Tibial artery (tissue), 4 donors: ENCODE measurements at regions not wholly inside any gene's neighbourhood (a gene's known extent, or its start where the extent isn't known, plus 50 kb on each side); places are given as distances from the start of the nearest gene placed in this dataset.

Experiments used
- DNase-seq, 2 donors: peaks; one replicate each; pipeline ENCODE4 v3.0.0-alpha.2; 2019
- H3K27ac ChIP-seq, 2 donors: fragments of 200-600 bp; sonication (generic) in 1 of 2; 1 replicate in 1 of 2; 2 replicates in 1 of 2; pipeline ENCODE4 v1.5.1; 2018 to 2019; ENCODE audit warnings: mild to moderate bottlenecking in 1 of 2
- H3K27me3 ChIP-seq, 2 donors: fragments of 200-600 bp; sonication (generic) in 1 of 2; one replicate each; pipeline versions ENCODE4 v1.5.1 to v1.6.0; 2016 to 2019
- H3K36me3 ChIP-seq, 3 donors: fragments of 200-600 bp; sonication (generic) in 2 of 3; one replicate each; pipeline ENCODE4 v1.5.1; 2016 to 2019; ENCODE audit warnings: mild to moderate bottlenecking in 2 of 3
- H3K4me1 ChIP-seq, 4 donors: fragments of 200-600 bp; sonication (generic) in 2 of 4; 1 replicate in 3 of 4; 2 replicates in 1 of 4; pipeline ENCODE4 v1.5.1; 2016 to 2019
- H3K4me3 ChIP-seq, 2 donors: fragments of 200-600 bp; sonication (generic) in 1 of 2; 1 replicate in 1 of 2; 2 replicates in 1 of 2; pipeline ENCODE4 v1.5.1; 2018 to 2019; ENCODE audit warnings: mild to moderate bottlenecking in 2 of 2
- H3K9me3 ChIP-seq, 3 donors: fragments of 200-600 bp; sonication (generic) in 1 of 3; one replicate each; pipeline ENCODE4 v1.5.1; 2016 to 2019
- CTCF ChIP-seq, 2 experiments: fragments of 200-600 bp in 1 of 2; fragments of 450-650 bp in 1 of 2; IDR thresholded peaks; one replicate each; pipeline ENCODE4 v1.5.1; 2017 to 2019; ENCODE audit warnings: antibody characterized with exemption in 2 of 2, mild to moderate bottlenecking in 1 of 2, moderate library complexity in 1 of 2
- intact Hi-C: fragments of 100-400 bp; cut with DNase I; formaldehyde crosslinking; loops from one replicate; pipeline ENCODE4 v1.15.0; 2023; ENCODE audit warnings: low total_unique reads

GRCh38 chr20:58142843-58143185 lies 85.6 kb downstream of the ANKRD60 start:
- TF ChIP-seq CTCF (IDR thresholded peaks at IDR 0.05) = no peak
- peak overlapping the region; percentile 94 to 95 for H3K27ac ChIP-seq

GRCh38 chr20:58141971-58142842 lies 86.2 kb downstream of the ANKRD60 start:
- peaks cover 3 to 34% (median 22%) of the 10 kb centered on the region in 4 donors for H3K4me1 ChIP-seq
- H3K36me3 ChIP-seq = no peaks in the 10 kb centered on the region
- H3K27ac ChIP-seq = peak overlapping the region; percentile 4 to 94
- H3K4me3 ChIP-seq = no peak overlapping the region
- H3K27me3 ChIP-seq = no peaks in the 10 kb centered on the region
- DNase-seq = peak in 1 of 2 donors; percentile 56
- peaks cover 0 to under 1% (median 0%) of the 10 kb centered on the region in 3 donors for H3K9me3 ChIP-seq
- intact Hi-C loops = loop anchor here (10.0 kb wide), 1 partner anchor 557 kb away; no protein-coding TSS in a partner anchor
- TF ChIP-seq CTCF (IDR thresholded peaks at IDR 0.05) = no peak

More at GRCh38 chr20:58142843-58143185, 85.6 kb downstream of the ANKRD60 start:
- Histone ChIP-seq H3K9me3 (peaks cover 0 to 4% (median 0%) of the 10 kb centered on the region in 3 donors), H3K4me3 (no peak overlapping the region), H3K27me3 (no peaks in the 10 kb centered on the region), H3K36me3 (no peaks in the 10 kb centered on the region), H3K4me1 (peaks cover 5 to 40% (median 28%) of the 10 kb centered on the region in 4 donors)
- DNase-seq = peak in 1 of 2 donors; percentile 65
- intact Hi-C loops = loop anchor here (10.0 kb wide), 1 partner anchor 558 kb away; no protein-coding TSS in a partner anchor

- no peak for TF ChIP-seq CTCF (IDR thresholded peaks at IDR 0.05)
- H3K27ac ChIP-seq = peak overlapping the region in 1 of 2 donors; percentile 8
- H3K36me3 ChIP-seq = no peaks in the 10 kb centered on the region
- peaks cover 0 to 27% (median 15%) of the 10 kb centered on the region in 4 donors for H3K4me1 ChIP-seq
- intact Hi-C loops = loop anchor here (10.0 kb wide), 1 partner anchor 557 kb away; no protein-coding TSS in a partner anchor
- peak in 1 of 2 donors; percentile 39 for DNase-seq
- no peak overlapping the region for H3K4me3 ChIP-seq
- H3K27me3 ChIP-seq = no peaks in the 10 kb centered on the region
- no peaks in the 10 kb centered on the region for H3K9me3 ChIP-seq
Observed at GRCh38 chr20:58141496-58141895, 87.0 kb downstream of the ANKRD60 start.

GRCh38 chr20:58140787-58141425 lies 87.5 kb downstream of the ANKRD60 start:
- Histone ChIP-seq H3K9me3 (no peaks in the 10 kb centered on the region), H3K27me3 (peaks cover 0 to 1% of the 10 kb centered on the region in 2 donors), H3K4me3 (no peak overlapping the region), H3K27ac (no peak overlapping the region), H3K36me3 (no peaks in the 10 kb centered on the region), H3K4me1 (peaks cover 0 to 24% (median 13%) of the 10 kb centered on the region in 4 donors)
- no peak for TF ChIP-seq CTCF (IDR thresholded peaks at IDR 0.05)
- DNase-seq = peak in 1 of 2 donors; percentile 54
- intact Hi-C loops = loop anchor here (10.0 kb wide), 1 partner anchor 556 kb away; no protein-coding TSS in a partner anchor

- intact Hi-C loops = loop anchor here (10.0 kb wide), 1 partner anchor 555 kb away; no protein-coding TSS in a partner anchor
- H3K4me1 ChIP-seq = peaks cover 0 to 24% (median 12%) of the 10 kb centered on the region in 4 donors
- H3K27ac ChIP-seq = no peak overlapping the region
- DNase-seq = peak in 1 of 2 donors; percentile 43
- no peak overlapping the region for H3K4me3 ChIP-seq
- H3K27me3 ChIP-seq = peaks cover 0 to 2% of the 10 kb centered on the region in 2 donors
- no peaks in the 10 kb centered on the region for H3K36me3 ChIP-seq
- no peaks in the 10 kb centered on the region for H3K9me3 ChIP-seq
- no peak for TF ChIP-seq CTCF (IDR thresholded peaks at IDR 0.05)
Observed at GRCh38 chr20:58139849-58140786, 88.3 kb downstream of the ANKRD60 start.
